HAP-1 (cell line): ENCODE measurements at regions not wholly inside any gene's neighbourhood (a gene's known extent, or its start where the extent isn't known, plus 50 kb on each side); places are given as distances from the start of the nearest gene placed in this dataset.

Source experiments
- DNase-seq, 2 experiments: peaks; one replicate each; pipeline ENCODE4 v3.0.0-alpha.2; 2016 to 2020; ENCODE audit warnings: low spot score in 2 of 2
- H3K27me3 ChIP-seq: fragments of 250-450 bp; sonication (Bioruptor Pico); 2 replicates; pipeline ENCODE4 v1.5.1; 2020; ENCODE audit warnings: low read depth, mild to moderate bottlenecking, moderate library complexity
- H3K36me3 ChIP-seq: fragments of 250-450 bp; sonication (Bioruptor Pico); replicated peaks from 2 replicates; pipeline ENCODE4 v1.5.1; 2020; ENCODE audit warnings: mild to moderate bottlenecking
- H3K4me1 ChIP-seq: fragments of 250-450 bp; sonication (Bioruptor Pico); 2 replicates; pipeline ENCODE4 v1.5.1; 2020; ENCODE audit warnings: mild to moderate bottlenecking
- H3K4me3 ChIP-seq: fragments of 250-450 bp; sonication (Bioruptor Pico); 2 replicates; pipeline ENCODE4 v1.5.1; 2020; ENCODE audit warnings: mild to moderate bottlenecking, moderate library complexity
- H3K9me3 ChIP-seq: fragments of 250-450 bp; sonication (Bioruptor Pico); 2 replicates; pipeline ENCODE4 v1.5.1; 2020; ENCODE audit warnings: mild to moderate bottlenecking, moderate library complexity
- in situ Hi-C: fragments of 300-500 bp; cut with MboI; formaldehyde crosslinking; loops from 3 replicates; pipeline ENCODE4 v1.14.3; 2020; ENCODE audit warnings: low sequenced_read_pairs, inconsistent platforms, mixed read lengths

GRCh38 chr12:77372494-77372893 lies 307.1 kb upstream of the E2F7 start:
- in situ Hi-C loops, result no loop called here
- H3K27me3 ChIP-seq, result no peaks in the 10 kb centered on the region
- no peaks in the 10 kb centered on the region for H3K36me3 ChIP-seq
- no peaks in the 10 kb centered on the region for H3K4me1 ChIP-seq
- H3K9me3 ChIP-seq, result no peaks in the 10 kb centered on the region
- no peak for DNase-seq
- H3K4me3 ChIP-seq, result no peak overlapping the region

DNA sequence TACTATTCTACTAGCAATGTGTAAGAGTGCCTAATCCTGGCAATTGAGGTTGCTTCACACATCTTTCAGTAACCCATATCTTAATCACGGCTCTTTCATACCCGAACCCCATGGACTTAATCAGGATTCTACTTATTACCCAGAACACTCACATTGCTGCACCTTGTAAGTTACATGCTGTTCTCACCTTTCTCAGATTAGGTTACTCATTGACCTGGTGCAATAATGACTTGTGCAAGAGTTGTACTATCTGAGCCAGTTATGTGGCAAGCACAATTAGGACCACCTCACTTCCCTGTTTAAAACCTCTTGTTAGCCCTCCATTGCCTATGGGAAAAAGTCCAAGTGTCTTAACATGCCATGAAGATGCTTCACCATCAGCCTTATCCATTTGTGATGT lies 306.7 kb upstream of the E2F7 start:
- Histone ChIP-seq H3K27me3 (no peaks in the 10 kb centered on the region), H3K36me3 (no peaks in the 10 kb centered on the region), H3K9me3 (no peaks in the 10 kb centered on the region), H3K4me3 (no peak overlapping the region), H3K4me1 (no peaks in the 10 kb centered on the region)
- in situ Hi-C loops, result no loop called here
- DNase-seq, result no peak

DNA sequence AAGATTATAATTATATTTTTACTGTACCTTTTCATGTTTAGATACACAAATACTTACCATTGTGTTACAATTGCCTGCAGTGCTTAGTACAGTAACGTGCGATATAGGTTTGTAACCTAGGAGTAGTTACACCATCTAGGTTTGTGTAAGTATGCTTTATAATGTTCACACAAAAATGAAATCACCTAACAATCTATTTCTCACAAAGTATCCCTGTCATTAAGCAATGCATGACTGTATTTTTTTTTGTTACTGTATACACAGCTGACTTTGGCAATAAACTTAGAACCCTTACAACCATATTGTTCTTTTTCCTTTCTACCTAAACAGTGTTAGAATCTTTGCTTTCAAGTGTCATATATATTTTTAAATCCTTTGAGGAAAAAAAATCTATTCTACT lies 303.0 kb upstream of the E2F7 start:
- Histone ChIP-seq H3K4me1 (no peaks in the 10 kb centered on the region), H3K36me3 (no peaks in the 10 kb centered on the region), H3K9me3 (no peaks in the 10 kb centered on the region), H3K4me3 (no peak overlapping the region), H3K27me3 (no peaks in the 10 kb centered on the region)
- in situ Hi-C loops, result no loop called here
- no peak for DNase-seq

- no peaks in the 10 kb centered on the region for H3K27me3 ChIP-seq
- no peaks in the 10 kb centered on the region for H3K9me3 ChIP-seq
- DNase-seq, result no peak
- no peaks in the 10 kb centered on the region for H3K4me1 ChIP-seq
- in situ Hi-C loops, result no loop called here
- H3K36me3 ChIP-seq, result no peaks in the 10 kb centered on the region
- no peak overlapping the region for H3K4me3 ChIP-seq
These were observed 301.2 kb upstream of the E2F7 start for GRCh38 chr12:77366616-77367015.

DNA sequence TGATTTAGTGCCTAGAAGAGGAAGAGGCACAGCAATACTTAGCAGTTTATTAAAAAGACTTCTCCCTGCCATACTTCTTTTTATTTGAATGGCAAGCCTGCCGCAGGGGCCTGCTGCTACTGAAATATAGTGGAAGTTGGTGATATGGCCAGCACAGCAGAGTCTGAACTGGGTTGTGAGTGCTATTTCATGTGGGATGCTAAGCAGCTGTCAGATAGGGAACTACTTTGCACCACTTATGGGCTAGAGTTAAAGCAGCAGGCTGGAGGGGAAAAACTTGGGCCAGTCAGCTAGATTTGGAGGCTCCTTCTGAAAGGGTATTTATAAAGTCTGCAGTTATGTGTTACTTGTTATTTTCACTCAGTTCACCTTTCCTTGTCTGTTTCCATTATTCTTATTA lies 299.0 kb upstream of the E2F7 start:
- no peaks in the 10 kb centered on the region; the same call in 1 of the 2 replicates for H3K27me3 ChIP-seq
- H3K4me3 ChIP-seq, result no peak overlapping the region
- H3K9me3 ChIP-seq, result no peaks in the 10 kb centered on the region
- in situ Hi-C loops, result no loop called here
- no peaks in the 10 kb centered on the region for H3K36me3 ChIP-seq
- no peaks in the 10 kb centered on the region for H3K4me1 ChIP-seq
- DNase-seq, result no peak

GRCh38 chr12:77362509-77363210 lies 297.3 kb upstream of the E2F7 start:
- H3K4me3 ChIP-seq, result no peak overlapping the region

GRCh38 chr12:77357655-77358054 lies 292.3 kb upstream of the E2F7 start:
- H3K4me1 ChIP-seq, result no peaks in the 10 kb centered on the region
- no peaks in the 10 kb centered on the region for H3K36me3 ChIP-seq
- DNase-seq, result no peak
- H3K9me3 ChIP-seq, result no peaks in the 10 kb centered on the region
- H3K4me3 ChIP-seq, result no peak overlapping the region
- no peaks in the 10 kb centered on the region; the same call in 1 of the 2 replicates for H3K27me3 ChIP-seq
- in situ Hi-C loops, result no loop called here

More at GRCh38 chr12:77362509-77363210, 297.3 kb upstream of the E2F7 start:
- H3K27me3 ChIP-seq, result no peaks in the 10 kb centered on the region; the same call in 1 of the 2 replicates
- H3K36me3 ChIP-seq, result no peaks in the 10 kb centered on the region
- in situ Hi-C loops, result no loop called here
- H3K4me1 ChIP-seq, result no peaks in the 10 kb centered on the region
- DNase-seq, result no peak
- no peaks in the 10 kb centered on the region for H3K9me3 ChIP-seq

DNA sequence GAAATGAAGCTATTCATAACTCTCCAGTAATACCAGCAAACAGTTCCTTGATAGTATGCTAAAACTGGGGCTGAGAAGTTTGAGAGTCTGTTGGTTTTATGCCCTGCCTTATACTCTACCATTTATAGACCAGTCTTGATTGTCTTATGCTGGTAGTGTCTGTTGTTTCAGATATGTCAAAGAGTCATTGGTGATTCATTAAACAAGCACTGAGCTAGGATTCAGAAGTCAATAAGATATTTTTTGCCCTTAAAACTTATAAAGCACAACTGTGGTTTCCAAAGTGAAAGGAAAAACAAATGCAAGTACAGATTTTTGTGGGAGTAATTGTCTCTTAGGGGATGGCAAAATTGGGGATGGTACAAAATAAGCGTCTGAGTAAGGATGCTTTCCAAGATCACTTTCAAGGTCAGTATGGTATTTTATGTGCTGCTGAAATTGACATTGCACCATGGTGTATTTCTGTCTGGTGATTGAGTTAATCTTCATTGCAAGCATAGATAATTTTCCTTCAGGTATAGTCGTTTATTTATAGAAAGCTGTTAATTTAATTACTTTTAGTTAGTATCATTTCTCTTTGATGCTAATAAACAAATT lies 289.5 kb upstream of the E2F7 start:
- Histone ChIP-seq H3K4me1 (no peaks in the 10 kb centered on the region), H3K36me3 (no peaks in the 10 kb centered on the region), H3K9me3 (no peaks in the 10 kb centered on the region), H3K27me3 (no peaks in the 10 kb centered on the region; the same call in 1 of the 2 replicates), H3K4me3 (no peak overlapping the region)
- in situ Hi-C loops, result no loop called here
- DNase-seq, result no peak

- no peaks in the 10 kb centered on the region for H3K36me3 ChIP-seq
- no peaks in the 10 kb centered on the region for H3K9me3 ChIP-seq
- DNase-seq, result no peak
- H3K4me1 ChIP-seq, result no peaks in the 10 kb centered on the region
- no peak overlapping the region for H3K4me3 ChIP-seq
- in situ Hi-C loops, result no loop called here
- H3K27me3 ChIP-seq, result no peaks in the 10 kb centered on the region; the same call in 1 of the 2 replicates
These were observed 287.6 kb upstream of the E2F7 start for GRCh38 chr12:77352946-77353345.

GRCh38 chr12:77351860-77352259 lies 286.5 kb upstream of the E2F7 start:
- no peaks in the 10 kb centered on the region; the same call in 1 of the 2 replicates for H3K27me3 ChIP-seq
- H3K4me3 ChIP-seq, result no peak overlapping the region
- no peak for DNase-seq
- H3K9me3 ChIP-seq, result no peaks in the 10 kb centered on the region
- H3K4me1 ChIP-seq, result no peaks in the 10 kb centered on the region
- in situ Hi-C loops, result no loop called here
- no peaks in the 10 kb centered on the region for H3K36me3 ChIP-seq

DNA sequence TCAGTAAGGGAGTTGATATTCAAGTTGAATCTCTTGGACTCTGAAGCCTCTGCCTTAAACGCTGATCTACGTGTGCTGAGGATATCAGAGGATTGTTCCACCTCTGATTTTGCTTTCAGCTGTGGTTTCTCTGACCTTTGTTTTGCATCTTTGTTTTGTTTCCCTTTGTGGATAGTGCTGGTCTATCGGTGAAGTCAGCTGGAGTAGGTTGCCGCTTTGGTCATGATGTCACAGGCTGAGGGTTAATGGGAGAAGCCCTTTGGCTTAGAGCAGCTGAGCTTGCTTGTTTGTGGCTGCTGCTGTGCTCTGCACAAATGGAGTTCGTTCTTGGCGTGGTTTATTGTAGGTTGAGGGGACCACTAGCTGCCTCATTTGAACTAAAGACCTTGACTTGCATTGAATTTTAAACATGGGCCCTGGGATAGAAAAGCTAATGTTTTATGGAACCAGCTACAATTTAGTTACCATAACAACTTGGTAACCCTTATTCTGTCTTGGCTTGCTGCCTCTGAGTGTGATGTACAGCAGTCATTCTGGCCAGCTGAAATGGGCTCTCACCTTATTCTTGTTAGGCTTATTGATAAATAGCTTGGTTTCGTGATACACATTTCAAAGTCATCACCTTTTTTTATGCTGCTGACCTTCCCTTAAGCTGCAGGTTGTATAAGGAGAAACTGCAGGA lies 284.5 kb upstream of the E2F7 start:
- Histone ChIP-seq H3K9me3 (no peaks in the 10 kb centered on the region), H3K4me1 (no peaks in the 10 kb centered on the region), H3K27me3 (no peaks in the 10 kb centered on the region; the same call in 1 of the 2 replicates), H3K4me3 (no peak overlapping the region), H3K36me3 (no peaks in the 10 kb centered on the region)
- in situ Hi-C loops, result no loop called here
- DNase-seq, result no peak

DNA sequence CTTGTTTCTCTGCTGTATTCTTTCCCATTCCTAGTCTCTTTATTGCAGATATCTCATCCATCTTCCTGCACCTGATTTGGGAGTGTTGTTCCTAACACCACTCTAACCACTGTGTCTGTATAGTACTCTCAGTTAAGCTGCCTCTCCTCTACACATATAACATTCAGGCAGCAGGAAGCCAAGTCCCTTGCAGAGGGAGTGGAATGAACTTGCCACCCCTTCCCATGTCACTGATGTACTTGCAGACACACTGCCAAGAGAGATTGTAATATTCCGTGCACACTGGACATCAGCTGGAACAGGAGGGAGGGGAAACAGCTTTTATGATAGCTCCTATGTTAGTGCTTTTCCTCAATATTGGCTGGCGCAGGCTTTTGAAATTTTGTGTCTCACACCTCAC lies 281.6 kb upstream of the E2F7 start:
- in situ Hi-C loops, result no loop called here
- Histone ChIP-seq H3K9me3 (no peaks in the 10 kb centered on the region), H3K27me3 (peaks cover 1% of the 10 kb centered on the region), H3K4me3 (no peak overlapping the region), H3K36me3 (no peaks in the 10 kb centered on the region), H3K4me1 (no peaks in the 10 kb centered on the region)
- DNase-seq, result no peak

GRCh38 chr12:77345336-77345735 lies 280.0 kb upstream of the E2F7 start:
- no peak overlapping the region for H3K4me3 ChIP-seq
- in situ Hi-C loops, result no loop called here
- no peak for DNase-seq
- no peaks in the 10 kb centered on the region for H3K36me3 ChIP-seq
- no peaks in the 10 kb centered on the region for H3K4me1 ChIP-seq
- H3K9me3 ChIP-seq, result no peaks in the 10 kb centered on the region
- peaks cover 3% of the 10 kb centered on the region for H3K27me3 ChIP-seq

GRCh38 chr12:77344651-77345050 lies 279.3 kb upstream of the E2F7 start:
- Histone ChIP-seq H3K4me1 (no peaks in the 10 kb centered on the region), H3K4me3 (no peak overlapping the region), H3K36me3 (no peaks in the 10 kb centered on the region), H3K9me3 (no peaks in the 10 kb centered on the region), H3K27me3 (peaks cover 3% of the 10 kb centered on the region)
- no peak for DNase-seq
- in situ Hi-C loops, result no loop called here
